ENCODE measurements at regions not wholly inside any gene's neighbourhood (a gene's known extent, or its start where the extent isn't known, plus 50 kb on each side); places are given as distances from the start of the nearest gene placed in this dataset.
"Not testable (repeated sequence)": the region's sequence is repeated elsewhere in the genome, so short reads cannot be mapped to it uniquely, and the experiment has no call there.

- DNase-seq: no peak
These were observed 438.9 kb upstream of the ZP4 start for GRCh38 chr1:238329671-238330070.

GRCh38 chr1:238327033-238327432 lies 436.3 kb upstream of the ZP4 start:
- DNase-seq: not testable (repeated sequence)

GRCh38 chr1:238326479-238326878 lies 435.8 kb upstream of the ZP4 start:
- not testable (repeated sequence) for DNase-seq

- DNase-seq: no peak
These were observed 433.6 kb upstream of the ZP4 start for GRCh38 chr1:238324211-238324864.

- DNase-seq: no peak
These were observed 432.8 kb upstream of the ZP4 start for GRCh38 chr1:238323490-238323889.

- no peak for DNase-seq
These were observed 429.2 kb upstream of the ZP4 start for GRCh38 chr1:238319957-238320356.

- DNase-seq: no peak
These were observed 427.8 kb upstream of the ZP4 start for GRCh38 chr1:238318294-238319110.

- DNase-seq: no peak
These were observed 422.2 kb upstream of the ZP4 start for GRCh38 chr1:238312969-238313368.

GRCh38 chr1:238306411-238306810 lies 415.7 kb upstream of the ZP4 start:
- DNase-seq: no peak

GRCh38 chr1:238302646-238303045 lies 411.9 kb upstream of the ZP4 start:
- no peak for DNase-seq

- DNase-seq: no peak
These were observed 405.6 kb upstream of the ZP4 start for GRCh38 chr1:238296371-238296770.

- no peak for DNase-seq
These were observed 402.4 kb upstream of the ZP4 start for GRCh38 chr1:238293075-238293474.

- DNase-seq: no peak
These were observed 390.7 kb upstream of the ZP4 start for GRCh38 chr1:238281418-238281817.

- no peak for DNase-seq
These were observed 389.1 kb upstream of the ZP4 start for GRCh38 chr1:238279694-238280380.

- DNase-seq: no peak
These were observed 381.4 kb upstream of the ZP4 start for GRCh38 chr1:238272145-238272544.

- no peak for DNase-seq
These were observed 375.1 kb upstream of the ZP4 start for GRCh38 chr1:238265866-238266265.

GRCh38 chr1:238264951-238265350 lies 374.2 kb upstream of the ZP4 start:
- DNase-seq: no peak

GRCh38 chr1:238258510-238258909 lies 367.8 kb upstream of the ZP4 start:
- DNase-seq: no peak

- DNase-seq: no peak
These were observed 366.4 kb upstream of the ZP4 start for GRCh38 chr1:238257018-238257621.

GRCh38 chr1:238254935-238255334 lies 364.2 kb upstream of the ZP4 start:
- DNase-seq: no peak

GRCh38 chr1:238252033-238252802 lies 361.5 kb upstream of the ZP4 start:
- peak; percentile 44 for DNase-seq

GRCh38 chr1:238248356-238248755 lies 357.6 kb upstream of the ZP4 start:
- no peak for DNase-seq

- no peak for DNase-seq
These were observed 351.5 kb upstream of the ZP4 start for GRCh38 chr1:238242181-238242580.

Data from stimulated activated CD4-positive, alpha-beta T cell treated with anti-CD3 and anti-CD28 coated beads, Interleukin-15, amount 100 ng/mL, for 24 hours (primary cell).